Ovary (tissue), 7 donors: ENCODE measurements at regions not wholly inside any gene's neighbourhood (a gene's known extent, or its start where the extent isn't known, plus 50 kb on each side); places are given as distances from the start of the nearest gene placed in this dataset. TPM values are rescaled to one million over a fixed set of nuclear protein-coding genes. Genes with fewer than 3 reads are reported as not detected.

Source experiments
- DNase-seq, 5 donors: peaks; one replicate each; pipeline ENCODE4 v3.0.0-alpha.2; 2019 to 2020
- H3K27ac ChIP-seq, 2 donors: fragments of 200-600 bp; one replicate each; pipeline versions ENCODE4 v1.5.1 to v1.8.0; 2019 to 2022
- H3K27me3 ChIP-seq: fragments of 200-600 bp; one replicate; pipeline ENCODE4 v1.8.0; 2022
- H3K36me3 ChIP-seq: fragments of 200-600 bp; sonication (generic); one replicate; pipeline ENCODE4 v1.5.1; 2019
- H3K4me1 ChIP-seq: one replicate; pipeline ENCODE4 v1.8.1; 2013; ENCODE audit warnings: mild to moderate bottlenecking, moderate library complexity; ENCODE audit not compliant: insufficient read depth
- H3K4me3 ChIP-seq: fragments of 200-600 bp; sonication (generic); one replicate; pipeline ENCODE4 v1.5.1; 2017
- H3K9me3 ChIP-seq, 2 donors: fragments of 200-600 bp in 1 of 2; sonication (generic) in 1 of 2; one replicate each; pipeline versions ENCODE4 v1.5.1 to v1.8.1; 2013 to 2019; ENCODE audit warnings: mild to moderate bottlenecking in 1 of 2, moderate library complexity in 1 of 2
- EP300 ChIP-seq: sonication (generic); formaldehyde crosslinking; IDR thresholded peaks from one replicate; pipeline ENCODE4 v1.6.1; 2017; ENCODE audit warnings: antibody characterized with exemption
- POLR2A ChIP-seq: fragments of 450-650 bp; IDR thresholded peaks from one replicate; pipeline ENCODE4 v1.6.1; 2017; ENCODE audit warnings: antibody characterized with exemption, mild to moderate bottlenecking, moderate library complexity
- WGBS, 3 donors: extraction: QIAGEN DNeasy Blood & Tissue Kit in 1 of 3; methylation state at CpG; one replicate each; pipeline versions ENCODE4 v1.1.5 to v1.1.7; 2013 to 2017; 5-methylcytosine and 5-hydroxymethylcytosine counted together
- intact Hi-C, 4 donors: fragments of 100-400 bp; cut with DNase I; formaldehyde crosslinking; loops; one replicate each; pipeline versions ENCODE4 v1.11.0 to v1.15.1; 2022 to 2023
- small RNA-seq: library from RNA; depleted of rRNA; stranded (forward); fragments of <200 nt; gene quantifications from one replicate; pipeline ENCODE3, GENCODE V24; 2016
- TF ChIP-seq, protein P1 (sequence below), 3 donors: fragments of 450-650 bp in 2 of 3; fragments of 200-600 bp in 1 of 3; IDR thresholded peaks; one replicate each; pipeline versions ENCODE4 v1.5.1 to v1.8.0; 2016 to 2022; ENCODE audit warnings: antibody characterized with exemption in 3 of 3, mild to moderate bottlenecking in 1 of 3
- donor health status: DM: no; HTN: no; CAD: no; lungs with moderate emphysema.
- donor health status: DM: no; HTN: no; CAD: no.
- donor health status: Bipolar disorder and iron deficiency.
- donor health status: DM: no; HTN: no; CAD: no.
- donor health status: DM: yes; HTN: yes; CAD: no.

DNA sequence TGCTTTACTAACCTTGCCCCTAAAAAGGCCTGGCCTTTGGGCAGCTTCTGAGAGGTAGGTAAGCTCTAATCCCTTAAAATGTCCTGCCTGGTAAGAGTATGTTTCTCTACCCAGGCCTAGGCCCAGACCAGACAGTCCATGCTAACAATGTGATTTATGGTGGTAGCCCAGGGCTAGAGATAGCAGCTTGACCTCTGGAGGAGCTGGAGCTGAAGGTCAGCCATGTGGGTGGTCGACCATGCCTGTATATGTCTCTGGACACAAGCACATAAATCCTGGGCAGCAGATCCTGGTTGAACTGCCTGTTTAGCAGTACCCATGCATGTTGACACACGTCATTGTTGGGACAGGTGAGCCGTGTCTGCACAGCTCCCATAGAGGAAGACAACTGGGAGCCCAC lies 62.1 kb upstream of the PHACTR1 start:
- intact Hi-C loops: no loop called here
- no peaks in the 10 kb centered on the region for H3K4me1 ChIP-seq
- TF ChIP-seq POLR2A (no peak), EP300 (no peak)
- TF ChIP-seq, protein P1, sequence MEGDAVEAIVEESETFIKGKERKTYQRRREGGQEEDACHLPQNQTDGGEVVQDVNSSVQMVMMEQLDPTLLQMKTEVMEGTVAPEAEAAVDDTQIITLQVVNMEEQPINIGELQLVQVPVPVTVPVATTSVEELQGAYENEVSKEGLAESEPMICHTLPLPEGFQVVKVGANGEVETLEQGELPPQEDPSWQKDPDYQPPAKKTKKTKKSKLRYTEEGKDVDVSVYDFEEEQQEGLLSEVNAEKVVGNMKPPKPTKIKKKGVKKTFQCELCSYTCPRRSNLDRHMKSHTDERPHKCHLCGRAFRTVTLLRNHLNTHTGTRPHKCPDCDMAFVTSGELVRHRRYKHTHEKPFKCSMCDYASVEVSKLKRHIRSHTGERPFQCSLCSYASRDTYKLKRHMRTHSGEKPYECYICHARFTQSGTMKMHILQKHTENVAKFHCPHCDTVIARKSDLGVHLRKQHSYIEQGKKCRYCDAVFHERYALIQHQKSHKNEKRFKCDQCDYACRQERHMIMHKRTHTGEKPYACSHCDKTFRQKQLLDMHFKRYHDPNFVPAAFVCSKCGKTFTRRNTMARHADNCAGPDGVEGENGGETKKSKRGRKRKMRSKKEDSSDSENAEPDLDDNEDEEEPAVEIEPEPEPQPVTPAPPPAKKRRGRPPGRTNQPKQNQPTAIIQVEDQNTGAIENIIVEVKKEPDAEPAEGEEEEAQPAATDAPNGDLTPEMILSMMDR (IDR thresholded peaks at IDR 0.05): no peak
- WGBS, 3 donors: 30 to 70% (median 52%) methylated on average over 3 of the region's 3 CpGs
- H3K36me3 ChIP-seq: no peaks in the 10 kb centered on the region
- no peaks in the 10 kb centered on the region for H3K9me3 ChIP-seq
- no peak for DNase-seq
- no peak overlapping the region for H3K27ac ChIP-seq
- H3K4me3 ChIP-seq: no peak overlapping the region
- no peaks in the 10 kb centered on the region for H3K27me3 ChIP-seq

DNA sequence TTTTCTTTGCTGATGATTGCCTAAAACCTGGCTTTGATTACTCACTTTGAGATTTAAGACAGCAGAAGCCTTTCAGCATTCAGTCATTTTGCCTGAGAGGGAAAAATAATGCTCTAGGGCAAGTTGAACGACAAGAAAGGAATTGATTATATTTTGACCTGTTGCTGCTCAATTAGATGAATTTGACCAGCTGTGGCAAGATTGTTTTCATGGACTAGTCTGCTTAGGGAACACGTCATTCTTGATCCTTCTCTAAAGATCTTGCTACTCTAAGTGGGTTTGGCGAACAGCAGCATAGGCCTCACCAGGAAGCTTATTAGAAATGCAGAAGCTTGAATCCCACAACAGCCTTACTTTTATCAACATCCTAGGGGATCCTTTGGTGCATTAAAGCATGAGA lies 59.7 kb upstream of the PHACTR1 start:
- no peak overlapping the region for H3K4me3 ChIP-seq
- H3K27ac ChIP-seq: no peak overlapping the region
- H3K36me3 ChIP-seq: no peaks in the 10 kb centered on the region
- no peaks in the 10 kb centered on the region for H3K9me3 ChIP-seq
- H3K27me3 ChIP-seq: no peaks in the 10 kb centered on the region
- WGBS, 3 donors: 43 to 54% (median 49%) methylated on average over 3 of the region's 3 CpGs
- no peak for DNase-seq
- intact Hi-C loops: no loop called here
- TF ChIP-seq POLR2A (no peak), EP300 (no peak)
- TF ChIP-seq, protein P1 (IDR thresholded peaks at IDR 0.05): no peak
- no peaks in the 10 kb centered on the region for H3K4me1 ChIP-seq

DNA sequence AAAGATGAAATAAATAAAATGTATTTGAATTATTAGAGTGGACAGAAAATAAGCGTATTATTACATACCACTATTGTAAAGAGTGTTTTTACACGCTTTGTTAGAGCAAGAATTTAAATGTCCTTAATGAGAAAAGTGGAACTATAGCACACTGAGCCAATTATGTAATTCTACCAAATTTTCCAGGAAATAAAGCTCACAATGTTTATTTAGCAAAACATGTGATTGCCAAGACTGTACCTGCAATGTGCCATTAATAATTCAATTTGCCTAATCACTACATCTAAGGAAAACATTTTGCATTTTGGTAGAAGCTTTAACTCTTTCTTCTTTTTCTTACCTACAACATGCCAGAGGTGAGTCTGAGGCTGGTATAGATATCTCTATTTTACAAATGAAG lies 58.7 kb upstream of the PHACTR1 start:
- TF ChIP-seq POLR2A: no peak
- no peak for TF ChIP-seq EP300
- TF ChIP-seq, protein P1 (IDR thresholded peaks at IDR 0.05): no peak
- H3K4me3 ChIP-seq: no peak overlapping the region
- H3K27ac ChIP-seq: no peak overlapping the region
- H3K27me3 ChIP-seq: no peaks in the 10 kb centered on the region
- no peaks in the 10 kb centered on the region for H3K9me3 ChIP-seq
- no peaks in the 10 kb centered on the region for H3K4me1 ChIP-seq
- no peak for DNase-seq
- WGBS, 3 donors: 92 to 95% (median 93%) methylated on average over 2 of the region's 2 CpGs
- H3K36me3 ChIP-seq: no peaks in the 10 kb centered on the region
- intact Hi-C loops: no loop called here

DNA sequence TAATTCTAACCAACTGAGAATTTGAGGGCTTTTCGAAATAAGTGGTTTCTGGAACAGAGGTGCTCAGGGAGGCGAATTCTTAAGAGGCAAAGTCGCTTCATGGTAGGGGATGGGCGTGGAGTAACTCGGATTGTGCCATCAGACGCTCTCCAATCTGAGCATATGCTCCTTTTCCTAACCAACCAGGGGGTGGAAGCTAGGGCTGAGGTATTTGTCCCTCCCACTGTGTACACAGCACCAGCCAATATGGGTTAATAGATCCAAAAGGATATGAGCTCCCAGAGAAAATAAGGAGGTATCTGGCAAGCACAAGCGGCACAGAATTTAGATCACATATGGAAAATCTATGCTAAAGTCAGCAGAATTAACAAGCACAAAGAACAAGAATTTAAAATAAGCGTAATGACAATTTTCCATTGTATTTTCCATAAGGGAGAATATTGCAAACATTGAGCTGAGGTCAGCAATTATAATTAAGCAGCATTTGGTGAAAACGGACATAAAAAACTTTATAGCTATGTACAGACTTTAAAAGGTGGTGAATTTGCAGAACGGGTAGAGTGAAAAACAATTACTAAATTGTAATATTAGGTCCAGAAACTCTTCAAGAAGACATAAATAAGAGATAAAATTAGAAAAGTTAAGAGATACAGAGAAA lies 55.0 kb upstream of the PHACTR1 start:
- no peaks in the 10 kb centered on the region for H3K27me3 ChIP-seq
- 55 to 79% (median 66%) methylated on average over 10 of the region's 10 CpGs for WGBS, 3 donors
- H3K4me3 ChIP-seq: no peak overlapping the region
- no peak for DNase-seq
- H3K4me1 ChIP-seq: no peaks in the 10 kb centered on the region
- no peak for TF ChIP-seq POLR2A
- intact Hi-C loops: no loop called here
- H3K36me3 ChIP-seq: no peaks in the 10 kb centered on the region
- no peak overlapping the region for H3K27ac ChIP-seq
- no peaks in the 10 kb centered on the region for H3K9me3 ChIP-seq

Small RNA genes lying in the stretch of these regions (small RNA-seq; reads per million reads assigned to genes)
- gene RN7SKP293: not detected
